DMS79 treated with DMSO at 0.1 percent for 48 hours (cell line): ENCODE measurements at regions not wholly inside any gene's neighbourhood (a gene's known extent, or its start where the extent isn't known, plus 50 kb on each side); places are given as distances from the start of the nearest gene placed in this dataset.

Source experiments
- DNase-seq: peaks from one replicate; lab custom pipeline; 2025; lab: John Stamatoyannopoulos, UW

DNA sequence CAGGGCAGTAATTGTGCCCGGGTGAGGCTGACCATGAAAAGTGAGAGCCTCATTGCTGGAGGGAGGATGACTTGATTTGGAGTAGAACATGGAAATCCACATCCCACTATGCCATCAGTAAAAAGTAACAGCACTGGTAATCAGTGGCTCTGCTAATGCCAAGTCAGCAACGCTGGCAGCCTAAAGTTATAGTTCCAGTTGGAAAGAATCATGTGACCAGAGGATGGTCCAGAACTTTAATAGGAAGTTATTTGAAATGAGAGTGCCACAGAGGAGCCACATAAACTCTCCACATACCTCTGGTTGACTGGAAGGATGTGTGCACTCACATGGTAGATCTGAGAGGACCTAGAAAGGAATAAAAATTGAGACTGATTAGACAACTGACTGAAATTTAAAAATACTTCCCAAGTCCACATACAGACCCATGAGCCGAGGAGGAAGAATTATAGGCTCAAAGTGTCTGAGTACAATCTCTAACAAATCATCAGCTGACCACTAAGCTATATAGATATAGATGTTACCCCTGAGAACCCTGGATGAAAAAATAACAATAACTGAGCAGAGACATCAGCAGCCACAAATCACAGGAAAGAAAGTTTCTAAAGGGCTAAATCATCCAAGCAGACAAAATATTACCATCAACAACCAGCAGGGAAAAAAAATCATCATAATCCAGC, 346.8 kb downstream of the STK39 start:
- DNase-seq = no peak

DNA sequence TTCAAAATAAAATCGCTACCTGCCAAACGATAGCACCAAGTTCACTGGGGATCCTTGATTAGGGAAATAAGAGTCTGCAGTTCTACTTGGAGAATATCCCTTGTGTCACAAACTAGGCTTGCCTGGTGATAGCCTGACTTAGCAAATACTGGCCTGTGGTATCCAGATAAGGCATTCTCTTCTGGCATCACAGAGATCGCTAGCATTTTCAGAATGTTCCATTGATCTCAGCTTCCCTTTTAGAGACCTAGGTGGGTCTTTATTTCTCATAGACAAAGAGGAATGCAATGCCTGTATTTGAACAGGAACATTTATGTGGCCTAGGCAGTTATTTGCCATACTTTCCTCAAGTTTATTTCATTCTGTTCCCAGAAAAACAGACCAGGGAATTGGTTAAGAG, 349.1 kb downstream of the STK39 start:
- DNase-seq = no peak

DNA sequence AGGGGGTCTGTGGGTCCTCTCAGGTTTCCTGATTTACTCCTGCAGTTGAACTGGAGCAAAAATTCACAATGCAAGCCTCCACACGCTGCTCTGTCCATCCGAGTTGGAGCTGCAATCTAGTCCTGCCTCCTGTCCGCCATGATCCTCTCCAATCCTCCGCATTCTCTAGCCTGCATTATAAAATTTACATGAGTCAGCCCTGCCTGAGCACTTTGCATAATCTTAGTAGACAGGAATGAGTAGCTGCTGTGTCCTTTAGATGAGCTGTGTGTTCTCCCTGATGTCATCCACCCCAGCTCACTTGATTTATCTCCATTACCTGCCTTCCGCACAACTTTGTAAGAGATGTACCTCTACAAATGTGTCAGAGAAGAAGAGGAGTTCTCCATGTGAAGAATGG, 355.6 kb downstream of the STK39 start:
- DNase-seq = no peak

DNA sequence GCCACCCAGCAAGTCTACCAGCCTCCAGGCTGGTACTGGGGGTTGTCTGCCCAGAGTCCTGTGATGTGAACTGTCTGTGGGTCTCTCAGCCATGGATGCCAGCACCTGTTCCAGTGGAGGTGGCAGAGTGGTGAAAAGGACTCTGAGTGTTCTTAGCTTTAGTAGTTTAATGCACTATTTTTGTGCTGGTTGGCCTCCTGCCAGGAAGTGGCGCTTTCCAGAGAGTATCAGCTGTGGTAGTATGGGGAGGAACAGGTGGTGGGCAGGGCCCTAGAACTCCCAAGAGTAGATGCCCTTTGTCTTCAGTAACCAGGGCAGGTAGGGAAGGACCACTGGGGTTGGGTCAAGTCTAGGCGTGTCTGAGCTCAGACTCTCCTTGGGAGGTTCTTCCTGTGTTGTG, 356.7 kb downstream of the STK39 start:
- DNase-seq = peak; percentile 41

DNA sequence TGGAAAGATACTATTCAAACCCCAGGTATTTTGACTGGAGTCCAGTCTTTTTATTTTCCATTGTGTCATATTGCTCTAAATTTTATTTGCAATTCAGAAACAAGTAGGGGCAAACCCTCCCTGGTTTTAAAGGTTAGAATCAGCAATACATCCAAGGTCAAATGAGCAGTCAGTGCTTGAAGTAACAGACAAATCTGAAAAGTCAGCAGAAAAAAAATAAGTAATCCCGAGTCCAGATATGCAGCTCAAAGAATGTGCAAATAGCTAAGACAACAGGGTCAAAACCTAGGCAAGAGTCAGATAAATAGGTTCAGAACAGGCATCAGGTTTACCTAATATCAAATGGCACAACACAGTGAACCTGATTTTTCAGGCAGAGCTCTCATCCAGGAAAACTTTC, 367.0 kb downstream of the STK39 start:
- DNase-seq = no peak

DNA sequence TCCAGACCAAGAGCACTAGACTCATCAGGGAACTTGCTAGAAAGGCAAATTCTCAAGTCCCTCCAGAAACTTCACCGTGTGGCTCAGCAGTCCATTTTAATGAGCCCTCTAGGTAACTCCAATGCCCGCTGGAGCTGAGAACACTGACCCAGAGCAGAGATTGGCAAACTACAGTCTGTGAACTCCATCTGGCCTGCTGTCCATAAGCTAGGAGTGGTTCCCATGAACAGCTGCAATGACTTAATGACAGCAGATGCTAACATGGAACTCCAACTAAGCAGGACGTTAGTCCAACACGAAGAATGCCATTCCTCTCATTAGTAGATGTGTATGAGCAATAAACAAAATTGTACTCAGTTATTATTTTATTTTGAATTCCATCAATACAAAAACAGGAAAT, 371.9 kb downstream of the STK39 start:
- DNase-seq = no peak

DNA sequence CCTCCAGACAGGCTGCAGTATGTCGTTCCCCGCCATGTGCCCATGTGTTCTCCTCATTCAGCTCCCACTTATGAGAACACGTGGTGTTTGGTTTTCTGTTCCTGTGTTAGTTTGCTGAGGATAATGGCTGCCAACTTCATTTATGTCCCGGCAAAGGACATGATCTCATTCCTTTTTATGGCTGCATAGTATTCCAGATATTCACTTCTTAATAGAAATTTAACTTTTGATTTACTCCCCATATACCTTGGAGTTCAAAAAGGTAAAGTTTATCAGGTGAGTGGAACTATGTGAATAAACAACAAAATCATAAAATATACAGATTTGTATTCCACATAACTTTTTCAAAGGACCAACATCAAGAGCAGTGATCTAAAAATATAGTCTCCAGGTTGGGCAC, 372.6 kb downstream of the STK39 start:
- DNase-seq = no peak

DNA sequence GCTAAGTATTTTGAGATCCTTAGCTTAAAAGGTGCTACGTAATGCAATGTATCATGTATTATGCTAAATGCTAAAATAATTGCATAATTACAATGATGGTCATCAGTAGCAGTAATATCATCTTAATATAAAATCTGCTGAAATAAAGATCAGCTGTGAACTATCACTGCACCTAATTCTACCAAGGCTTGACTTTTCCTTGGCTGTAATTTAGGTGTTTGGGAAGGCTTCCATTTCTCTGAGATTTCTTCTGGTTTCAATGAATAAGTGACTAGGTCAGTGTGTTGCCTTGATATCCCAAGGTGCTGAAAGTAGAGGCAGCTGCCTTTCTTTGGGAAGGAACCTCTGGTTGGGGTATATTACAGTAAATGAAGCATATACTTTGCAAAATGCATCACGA, 376.1 kb downstream of the STK39 start:
- no peak for DNase-seq

DNA sequence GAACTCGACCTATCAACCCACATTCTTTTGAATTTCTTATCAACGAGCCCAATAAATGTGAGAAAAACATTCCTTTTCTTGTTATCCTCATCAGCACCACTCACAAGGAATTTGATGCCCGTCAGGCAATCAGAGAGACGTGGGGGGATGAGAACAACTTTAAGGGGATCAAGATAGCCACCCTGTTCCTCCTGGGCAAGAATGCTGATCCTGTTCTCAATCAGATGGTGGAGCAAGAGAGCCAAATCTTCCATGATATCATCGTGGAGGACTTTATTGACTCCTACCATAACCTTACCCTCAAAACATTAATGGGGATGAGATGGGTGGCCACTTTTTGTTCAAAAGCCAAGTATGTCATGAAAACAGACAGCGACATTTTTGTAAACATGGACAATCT, 378.2 kb downstream of the STK39 start:
- DNase-seq = no peak

DNA sequence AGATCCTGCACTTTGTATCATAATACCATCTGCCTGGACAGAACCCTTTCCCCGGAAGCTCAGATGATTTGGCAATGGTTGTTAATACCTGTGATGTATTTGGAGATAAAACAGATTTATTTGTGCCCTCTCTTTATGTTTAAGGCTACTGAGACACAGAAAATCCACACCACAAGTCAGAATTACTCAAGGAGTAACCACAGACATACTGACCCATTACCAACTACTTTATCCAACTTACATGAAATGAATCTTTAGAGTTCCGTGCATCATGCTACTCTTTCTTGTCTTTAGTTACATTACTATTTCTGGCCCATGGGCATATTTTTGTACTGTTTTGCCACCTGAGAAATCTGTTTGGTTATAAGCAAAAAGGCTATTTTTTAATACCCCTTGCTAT, 384.0 kb downstream of the STK39 start:
- no peak for DNase-seq

DNA sequence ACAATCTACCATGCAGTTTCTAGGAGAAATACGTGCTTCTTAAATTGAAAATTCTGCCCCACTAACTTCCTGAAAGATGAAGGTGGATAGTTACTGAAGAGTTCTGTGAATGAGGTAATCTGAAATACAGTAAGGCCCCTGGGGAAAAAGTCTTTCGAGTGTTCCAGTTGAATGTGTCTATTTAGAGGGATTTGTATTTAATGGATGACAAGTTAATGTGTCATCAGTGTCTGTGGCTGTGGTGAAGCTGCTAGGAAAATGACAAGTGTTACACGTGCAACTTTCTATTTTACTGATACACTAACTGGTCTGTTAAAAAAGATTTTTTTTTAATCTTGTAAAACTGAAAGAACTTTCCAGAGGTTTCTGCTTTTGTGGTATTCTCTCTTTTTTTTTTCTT, 384.6 kb downstream of the STK39 start:
- no peak for DNase-seq

DNA sequence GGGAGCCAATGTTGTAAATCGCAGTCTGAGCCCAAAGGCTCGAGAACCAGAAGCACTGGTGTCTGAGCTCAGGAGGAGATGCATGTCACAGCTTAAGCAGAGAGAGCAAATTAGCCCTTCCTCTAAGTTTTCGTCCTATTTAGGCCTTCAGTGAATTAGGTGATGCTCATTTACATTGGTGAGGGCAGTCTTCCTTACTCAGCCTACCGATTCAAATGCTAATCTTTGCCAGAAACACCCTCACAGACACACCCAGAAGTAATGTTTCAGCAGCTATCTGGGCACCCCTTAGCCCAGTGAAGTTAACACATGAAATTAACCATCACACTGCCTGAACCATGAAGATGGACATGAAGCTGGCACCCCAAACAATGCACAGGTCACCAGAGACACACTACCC, 385.1 kb downstream of the STK39 start:
- no peak for DNase-seq

DNA sequence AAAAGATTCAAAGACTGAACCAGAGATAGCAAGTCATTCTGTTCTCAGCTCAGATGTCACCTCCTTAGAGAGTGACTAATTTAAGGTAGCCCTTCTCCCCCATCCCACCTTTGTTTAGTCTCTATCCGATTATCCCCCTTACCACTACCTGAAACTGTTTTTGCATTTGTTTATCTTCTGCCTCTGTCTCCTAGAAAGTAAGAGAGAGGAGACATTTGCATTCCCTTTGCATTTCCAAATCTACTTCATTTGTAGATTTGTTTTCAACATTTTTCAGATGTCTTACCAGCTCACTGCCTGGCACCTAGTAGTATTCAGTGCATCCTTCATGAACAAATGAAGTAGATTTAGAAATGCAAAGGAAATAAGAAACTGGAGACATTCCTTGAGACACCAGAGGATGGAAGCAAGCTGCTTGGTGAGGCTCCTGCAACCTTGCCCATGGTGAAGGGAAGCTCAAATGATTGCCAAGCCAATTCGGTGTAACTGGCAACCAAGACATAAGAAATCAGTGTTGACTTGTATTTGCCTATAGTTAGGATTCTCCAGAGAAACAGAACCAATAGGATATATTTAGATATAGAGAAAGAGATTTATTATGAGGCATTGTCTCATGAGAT, 385.7 kb downstream of the STK39 start:
- DNase-seq = no peak

DNA sequence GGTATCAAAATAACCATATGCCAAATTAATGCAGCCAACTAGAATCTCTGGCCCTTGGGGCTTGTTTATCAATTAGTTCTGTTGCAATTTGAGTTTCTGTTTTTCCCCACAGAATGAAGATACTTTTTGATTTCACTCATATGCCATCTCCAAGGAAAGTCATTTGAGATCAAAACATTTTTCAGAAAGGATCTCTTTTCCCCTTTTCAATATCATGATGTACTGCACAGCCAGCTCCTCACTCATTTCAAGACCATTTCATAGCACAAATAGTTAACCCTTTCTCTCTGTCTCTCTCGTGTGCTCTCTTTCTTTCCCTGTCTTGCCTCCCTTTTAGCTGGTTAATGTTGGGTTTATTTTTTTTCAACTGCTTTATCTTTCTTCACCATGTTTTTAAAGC, 387.3 kb downstream of the STK39 start:
- no peak for DNase-seq

DNA sequence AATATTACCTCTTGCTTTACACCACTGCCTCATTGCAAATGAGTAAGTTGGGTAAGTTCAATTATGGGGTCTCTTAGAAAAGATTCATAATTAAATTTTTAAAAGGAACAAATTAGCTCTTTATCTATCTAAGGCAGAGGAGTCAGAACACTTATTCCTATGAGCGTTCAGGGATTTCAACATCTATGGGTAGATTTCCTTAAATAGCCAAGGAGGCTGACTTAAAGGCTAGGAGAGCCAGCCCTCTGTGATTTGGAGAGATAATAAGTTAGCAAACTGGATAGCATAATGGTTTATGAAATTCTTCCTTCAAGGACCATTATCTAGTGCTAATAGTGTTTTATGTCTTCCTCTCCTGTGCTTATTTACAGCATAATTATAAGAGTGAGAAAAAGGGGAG, 387.7 kb downstream of the STK39 start:
- DNase-seq = no peak

DNA sequence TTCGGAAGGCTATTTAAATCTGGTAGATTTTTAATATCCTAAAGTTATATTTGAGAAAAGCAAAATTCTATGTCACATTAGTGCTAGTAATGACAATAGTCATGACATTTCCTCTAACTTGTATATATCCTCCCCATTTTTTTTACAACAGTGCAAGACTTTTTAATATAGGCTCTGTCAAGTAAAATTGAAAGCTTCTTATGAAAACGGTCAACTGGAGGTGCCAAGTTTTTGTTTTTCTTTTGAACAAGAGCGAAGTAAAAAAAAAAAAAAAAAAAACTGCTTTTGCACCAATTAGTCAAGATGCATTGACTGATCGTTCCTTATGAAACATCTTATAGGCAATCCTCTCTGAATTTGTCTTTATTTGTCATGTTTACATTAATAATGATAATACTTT, 389.3 kb downstream of the STK39 start:
- no peak for DNase-seq

DNA sequence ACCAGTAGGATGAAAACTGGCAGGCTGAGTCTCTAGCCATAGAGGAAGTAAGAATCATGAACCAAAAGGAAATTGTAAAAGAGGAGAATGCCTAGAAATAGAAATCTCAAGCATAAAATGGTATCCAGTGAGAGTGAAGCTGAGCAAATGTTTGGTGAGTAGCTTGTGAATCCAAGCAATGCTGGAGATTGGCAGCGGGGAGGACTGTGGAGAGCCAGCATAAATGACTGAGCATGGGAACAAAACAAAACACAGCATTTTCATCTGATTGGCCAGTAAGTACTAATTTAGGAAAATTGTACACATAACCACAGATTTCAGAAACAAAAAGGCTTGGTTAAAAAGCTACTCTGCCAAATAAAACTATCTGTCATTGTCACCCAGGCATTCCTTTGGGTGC, 390.0 kb downstream of the STK39 start:
- no peak for DNase-seq

DNA sequence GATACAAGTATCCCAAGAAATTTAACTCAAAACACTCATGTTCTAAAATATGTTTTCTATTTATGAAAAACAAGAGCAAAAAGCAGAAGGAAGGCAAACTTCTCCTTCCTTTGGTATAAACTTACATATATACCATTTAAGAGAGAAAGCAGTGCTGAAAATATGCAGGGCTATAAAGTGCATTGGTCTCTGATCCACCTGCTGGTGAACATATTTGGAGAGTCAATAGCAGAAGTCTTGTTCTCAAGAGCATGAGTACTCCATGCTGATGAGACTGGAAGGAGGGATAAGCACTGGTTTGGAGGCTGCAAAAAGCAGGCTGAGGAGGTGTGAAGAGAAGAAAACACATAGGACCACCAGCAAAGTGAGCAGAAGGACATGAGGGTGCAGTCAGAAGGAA, 391.2 kb downstream of the STK39 start:
- DNase-seq = no peak

DNA sequence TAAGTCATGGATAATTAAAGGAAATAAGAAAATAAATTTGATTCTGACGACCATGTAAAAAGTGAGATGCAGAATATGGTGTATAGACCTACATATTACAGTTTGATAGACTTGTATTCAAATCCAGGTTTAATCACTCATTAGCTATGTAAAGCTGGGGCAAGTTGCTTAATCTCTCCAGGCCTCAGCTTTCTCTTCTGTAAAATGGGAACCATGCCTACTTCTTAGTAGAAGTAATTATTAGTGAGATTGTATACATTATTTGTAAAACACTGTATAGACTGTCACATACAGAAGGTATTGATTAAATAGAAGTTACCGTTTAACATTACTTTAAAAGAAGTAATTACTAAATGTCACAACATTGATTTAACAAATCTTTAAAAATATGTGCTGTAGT, 392.2 kb downstream of the STK39 start:
- no peak for DNase-seq

DNA sequence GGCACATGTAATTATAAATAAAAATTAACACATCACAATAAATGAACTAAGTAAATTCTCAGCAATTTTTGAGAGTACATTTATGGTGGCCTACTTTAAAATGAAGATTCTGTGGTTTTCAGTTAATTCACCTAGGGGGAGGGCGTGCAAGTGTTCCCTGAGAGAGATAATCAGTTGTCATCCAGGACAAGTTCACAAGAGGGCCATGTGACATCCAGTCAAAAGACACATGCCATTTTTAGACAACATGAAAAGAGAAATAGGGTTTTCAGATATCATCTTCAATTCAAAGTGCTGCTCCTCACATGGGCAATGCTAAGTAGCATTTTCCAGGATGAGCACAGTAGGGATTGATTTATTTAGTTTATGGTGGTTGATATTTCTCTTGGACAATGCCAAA, 393.7 kb downstream of the STK39 start:
- DNase-seq = no peak

DNA sequence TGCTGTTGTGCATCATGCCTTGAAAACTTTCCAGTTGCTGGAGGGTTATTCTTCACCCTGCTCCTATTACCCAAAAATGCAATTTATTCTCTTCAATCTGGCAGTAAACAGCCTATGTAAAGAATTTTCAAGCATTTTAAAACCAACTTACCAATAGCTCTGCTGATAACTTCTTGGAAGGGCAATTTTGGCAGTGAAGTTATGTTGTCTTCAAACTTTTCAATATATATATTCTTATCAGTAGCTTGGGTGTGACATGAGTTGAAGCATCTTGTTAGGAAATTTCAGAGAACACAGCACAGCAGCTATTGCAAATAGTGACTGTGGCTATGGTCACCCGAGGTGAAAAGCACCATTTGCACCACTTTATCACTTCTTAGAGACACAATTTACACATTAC, 395.5 kb downstream of the STK39 start:
- DNase-seq = no peak

DNA sequence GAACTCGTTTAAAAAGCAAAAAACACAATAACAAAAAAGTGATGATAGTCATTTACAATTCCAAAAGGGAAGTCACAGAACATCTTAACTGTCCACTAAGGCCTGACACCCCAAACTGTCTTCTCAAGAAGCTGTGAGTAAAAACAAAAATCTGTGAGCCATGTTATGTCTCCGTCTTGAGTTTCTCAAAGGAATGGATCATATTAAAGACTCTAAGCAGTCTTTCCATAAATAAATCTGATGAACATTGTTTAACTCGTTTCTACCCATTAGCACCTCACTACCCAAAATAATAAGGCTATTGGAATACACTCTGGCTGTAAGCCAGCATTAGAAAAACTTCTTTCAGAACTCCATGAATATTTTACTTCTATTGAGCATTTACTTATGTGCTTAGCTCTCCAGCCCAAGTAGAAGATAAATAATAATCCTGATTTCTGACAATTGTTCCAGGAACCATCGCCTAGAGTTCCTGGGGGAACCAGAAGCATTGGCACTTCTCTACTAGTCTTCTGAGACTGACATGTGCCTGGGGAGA, 396.0 kb downstream of the STK39 start:
- no peak for DNase-seq

DNA sequence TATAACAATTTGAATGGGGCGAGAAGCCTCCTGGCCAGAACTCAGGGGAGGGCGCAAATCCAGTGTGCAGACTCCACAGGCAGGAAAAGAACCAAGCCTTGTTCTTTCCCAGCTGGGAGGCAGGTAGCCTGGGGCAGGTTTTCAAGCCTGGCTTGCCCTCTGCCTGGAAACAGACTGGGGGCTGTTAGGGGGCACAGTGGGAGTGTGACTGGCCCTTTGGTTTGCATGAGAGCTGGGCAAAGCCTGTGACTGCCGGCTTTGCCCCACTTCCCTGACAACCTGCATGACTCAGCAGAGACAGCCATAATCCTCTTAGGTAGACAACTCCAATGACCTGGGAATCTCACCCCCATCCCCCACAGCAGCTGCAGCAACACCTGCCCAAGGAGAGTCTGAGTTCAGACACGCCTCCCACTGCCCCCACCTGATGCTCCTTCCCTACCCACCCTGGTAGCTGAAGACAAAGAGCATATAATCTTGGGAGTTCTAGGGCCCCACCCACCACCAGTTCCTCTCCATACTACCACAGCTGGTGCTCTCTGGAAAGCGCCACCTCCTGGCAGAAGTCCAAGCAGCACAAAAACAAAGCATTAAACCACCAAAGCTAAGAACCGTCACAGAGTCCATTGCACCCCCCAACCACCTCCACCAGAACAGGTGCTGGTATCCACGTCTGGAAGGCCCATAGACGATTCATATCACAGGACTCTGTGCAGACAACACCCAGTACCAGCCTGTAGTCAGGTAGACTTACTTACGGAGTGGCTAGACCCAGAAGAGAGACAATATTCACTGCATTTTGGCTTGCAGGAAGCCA, 402.5 kb downstream of the STK39 start:
- peak; percentile 15 for DNase-seq
